ENCODE measurements at regions not wholly inside any gene's neighbourhood (a gene's known extent, or its start where the extent isn't known, plus 50 kb on each side); places are given as distances from the start of the nearest gene placed in this dataset.
"Not testable (repeated sequence)": the region's sequence is repeated elsewhere in the genome, so short reads cannot be mapped to it uniquely, and the experiment has no call there.

GRCh38 chr13:86355301-86355700, 556.1 kb upstream of the SLITRK6 start:
- DNase-seq, result no peak
- ATAC-seq (ENCODE audit: low FRiP score in 2 of 2), result no peak
- 66 to 69% methylated on average over 2 of the region's 2 CpGs for WGBS, 2 donors
- H3K36me3 ChIP-seq, result no peaks in the 10 kb centered on the region
- TF ChIP-seq EP300 (IDR thresholded peaks at IDR 0.05) (no peak), POLR2A (IDR thresholded peaks at IDR 0.05) (no peak), POLR2AphosphoS5 (IDR thresholded peaks at IDR 0.05) (no peak), CTCF (IDR thresholded peaks at IDR 0.05) (no peak)
- H3K9me3 ChIP-seq, result no peaks in the 10 kb centered on the region
- no peaks in the 10 kb centered on the region for H3K4me1 ChIP-seq
- no peak overlapping the region for H3K4me3 ChIP-seq
- H3K27me3 ChIP-seq, result no peaks in the 10 kb centered on the region
- H3K27ac ChIP-seq, result no peak overlapping the region

GRCh38 chr13:86357106-86357505, 557.9 kb upstream of the SLITRK6 start:
- ATAC-seq (ENCODE audit: low FRiP score in 2 of 2), result no peak

DNA sequence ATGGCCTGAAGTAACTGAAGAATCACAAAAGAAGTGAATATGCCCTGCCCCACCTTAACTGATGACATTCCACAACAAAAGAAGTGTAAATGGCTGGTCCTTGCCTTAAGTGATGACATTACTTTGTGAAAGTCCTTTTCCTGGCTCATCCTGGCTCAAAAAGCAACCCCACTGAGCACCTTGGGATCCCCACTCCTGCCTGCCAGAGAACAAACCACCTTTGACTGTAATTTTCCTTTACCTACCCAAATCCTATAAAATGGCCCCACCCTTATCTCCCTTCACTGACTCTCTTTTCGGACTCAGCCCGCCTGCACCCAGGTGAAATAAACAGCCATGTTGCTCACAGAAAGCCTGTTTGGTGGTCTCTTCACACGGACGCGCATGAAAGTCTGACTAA, 564.5 kb upstream of the SLITRK6 start:
- H3K9me3 ChIP-seq; ATAC-seq (ENCODE audit: low FRiP score in 2 of 2); H3K27ac ChIP-seq; H3K4me3 ChIP-seq; H3K27me3 ChIP-seq; H3K36me3 ChIP-seq; DNase-seq; H3K4me1 ChIP-seq: not testable (repeated sequence)
- 77 to 86% methylated on average over 3 to 5 of the region's 5 CpGs for WGBS, 2 donors

More at GRCh38 chr13:86357106-86357505, 557.9 kb upstream of the SLITRK6 start:
- Histone ChIP-seq H3K27ac (no peak overlapping the region), H3K4me1 (no peaks in the 10 kb centered on the region), H3K36me3 (no peaks in the 10 kb centered on the region), H3K4me3 (no peak overlapping the region), H3K27me3 (no peaks in the 10 kb centered on the region), H3K9me3 (no peaks in the 10 kb centered on the region)
- TF ChIP-seq CTCF (IDR thresholded peaks at IDR 0.05) (no peak), EP300 (IDR thresholded peaks at IDR 0.05) (no peak), POLR2AphosphoS5 (IDR thresholded peaks at IDR 0.05) (no peak), POLR2A (IDR thresholded peaks at IDR 0.05) (no peak)
- WGBS, 2 donors, result 43 to 47% methylated on average over 1 of the region's 1 CpG
- DNase-seq, result no peak

DNA sequence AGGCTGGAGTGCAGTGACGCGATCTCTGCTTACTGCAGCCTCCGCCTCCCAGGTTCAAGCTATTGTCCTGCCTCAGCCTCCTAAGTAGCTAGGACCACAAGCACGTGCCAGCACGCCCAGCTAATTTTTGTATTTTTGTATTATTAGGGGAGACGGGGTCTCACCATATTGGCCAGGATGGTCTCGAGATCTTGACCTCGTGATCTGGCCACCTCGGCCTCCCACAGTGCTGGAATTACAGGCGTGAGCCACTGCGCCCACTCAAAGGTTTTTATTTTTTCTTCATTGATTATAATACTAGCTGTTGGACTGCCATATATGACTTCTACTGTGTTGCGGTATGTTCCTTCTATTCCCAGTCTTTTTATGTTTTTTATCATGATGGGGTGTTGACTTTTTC, 569.7 kb upstream of the SLITRK6 start:
- H3K9me3 ChIP-seq, result no peaks in the 10 kb centered on the region
- WGBS, 2 donors, result 91 to 93% methylated on average over 12 of the region's 12 CpGs
- H3K27me3 ChIP-seq, result no peaks in the 10 kb centered on the region
- TF ChIP-seq POLR2A (IDR thresholded peaks at IDR 0.05), result no peak
- TF ChIP-seq POLR2AphosphoS5 (IDR thresholded peaks at IDR 0.05), result no peak
- no peak for TF ChIP-seq CTCF (IDR thresholded peaks at IDR 0.05)
- no peak for TF ChIP-seq EP300 (IDR thresholded peaks at IDR 0.05)
- no peak overlapping the region for H3K4me3 ChIP-seq
- ATAC-seq (ENCODE audit: low FRiP score in 2 of 2) (no peak), DNase-seq (no peak)
- H3K36me3 ChIP-seq, result no peaks in the 10 kb centered on the region
- no peaks in the 10 kb centered on the region for H3K4me1 ChIP-seq
- H3K27ac ChIP-seq, result no peak overlapping the region

GRCh38 chr13:86377451-86377850, 578.2 kb upstream of the SLITRK6 start:
- Histone ChIP-seq H3K36me3 (no peaks in the 10 kb centered on the region), H3K9me3 (no peaks in the 10 kb centered on the region), H3K27me3 (no peaks in the 10 kb centered on the region), H3K27ac (no peak overlapping the region), H3K4me1 (no peaks in the 10 kb centered on the region), H3K4me3 (no peak overlapping the region)
- DNase-seq (no peak), ATAC-seq (ENCODE audit: low FRiP score in 2 of 2) (no peak)
- 66 to 82% methylated on average over 2 of the region's 2 CpGs for WGBS, 2 donors
- TF ChIP-seq POLR2A (IDR thresholded peaks at IDR 0.05) (no peak), EP300 (IDR thresholded peaks at IDR 0.05) (no peak), CTCF (IDR thresholded peaks at IDR 0.05) (no peak), POLR2AphosphoS5 (IDR thresholded peaks at IDR 0.05) (no peak)
